Esophagus muscularis mucosa (tissue), 3 donors: ENCODE measurements at regions not wholly inside any gene's neighbourhood (a gene's known extent, or its start where the extent isn't known, plus 50 kb on each side); places are given as distances from the start of the nearest gene placed in this dataset.

ENCODE experiments used
- POLR2A ChIP-seq: fragments of 450-650 bp; IDR thresholded peaks from one replicate; pipeline ENCODE4 v1.6.1; 2017; ENCODE audit warnings: antibody characterized with exemption, moderate library complexity, mild to moderate bottlenecking, low read depth
- POLR2AphosphoS5 ChIP-seq, 2 donors: sonication (generic); formaldehyde crosslinking; IDR thresholded peaks; one replicate each; pipeline ENCODE4 v1.6.1; 2017; ENCODE audit warnings: antibody characterized with exemption in 2 of 2
- TF ChIP-seq, protein P1 (sequence below), 3 experiments: fragments of 200-600 bp in 2 of 3; fragments of 450-650 bp in 1 of 3; sonication (generic) in 2 of 3; IDR thresholded peaks; one replicate each; pipeline ENCODE4 v1.5.1; 2017 to 2019; ENCODE audit warnings: antibody characterized with exemption in 3 of 3, mild to moderate bottlenecking in 2 of 3, moderate library complexity in 1 of 3

DNA sequence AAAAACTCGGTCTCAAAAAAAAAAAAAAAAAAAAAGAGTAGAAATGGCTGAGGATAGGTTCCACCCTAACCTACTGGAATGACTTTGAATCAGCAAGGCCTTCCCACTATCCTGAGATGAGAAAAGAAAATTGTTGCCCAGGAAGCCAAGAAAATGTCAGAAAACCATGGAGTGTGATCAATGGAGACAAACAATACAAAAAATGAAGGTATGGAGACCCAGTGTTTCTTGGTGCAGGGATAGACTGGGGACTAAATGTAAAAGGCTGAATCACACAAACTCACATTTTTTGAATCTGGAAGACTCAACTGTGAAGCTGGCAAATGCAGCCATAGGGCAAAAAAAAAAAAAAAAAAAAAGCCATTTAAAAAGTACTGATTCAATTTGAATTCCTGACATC is 364.3 kb upstream of the ANKRD30A start:
- no peak for TF ChIP-seq POLR2A
- TF ChIP-seq, protein P1, sequence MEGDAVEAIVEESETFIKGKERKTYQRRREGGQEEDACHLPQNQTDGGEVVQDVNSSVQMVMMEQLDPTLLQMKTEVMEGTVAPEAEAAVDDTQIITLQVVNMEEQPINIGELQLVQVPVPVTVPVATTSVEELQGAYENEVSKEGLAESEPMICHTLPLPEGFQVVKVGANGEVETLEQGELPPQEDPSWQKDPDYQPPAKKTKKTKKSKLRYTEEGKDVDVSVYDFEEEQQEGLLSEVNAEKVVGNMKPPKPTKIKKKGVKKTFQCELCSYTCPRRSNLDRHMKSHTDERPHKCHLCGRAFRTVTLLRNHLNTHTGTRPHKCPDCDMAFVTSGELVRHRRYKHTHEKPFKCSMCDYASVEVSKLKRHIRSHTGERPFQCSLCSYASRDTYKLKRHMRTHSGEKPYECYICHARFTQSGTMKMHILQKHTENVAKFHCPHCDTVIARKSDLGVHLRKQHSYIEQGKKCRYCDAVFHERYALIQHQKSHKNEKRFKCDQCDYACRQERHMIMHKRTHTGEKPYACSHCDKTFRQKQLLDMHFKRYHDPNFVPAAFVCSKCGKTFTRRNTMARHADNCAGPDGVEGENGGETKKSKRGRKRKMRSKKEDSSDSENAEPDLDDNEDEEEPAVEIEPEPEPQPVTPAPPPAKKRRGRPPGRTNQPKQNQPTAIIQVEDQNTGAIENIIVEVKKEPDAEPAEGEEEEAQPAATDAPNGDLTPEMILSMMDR (IDR thresholded peaks at IDR 0.05), result no peak
- TF ChIP-seq POLR2AphosphoS5 (IDR thresholded peaks at IDR 0.05), result no peak
